GM12878 (cell line): ENCODE measurements at regions not wholly inside any gene's neighbourhood (a gene's known extent, or its start where the extent isn't known, plus 50 kb on each side); places are given as distances from the start of the nearest gene placed in this dataset.

Experiments
- ATAC-seq: fragments of 200-7000 bp; cut with Tn5 transposase; 3 replicates; pipeline ENCODE4 v1.9.1; 2020; ENCODE audit warnings: mild to moderate bottlenecking, moderate library complexity
- BruUV-seq: library from RNA; stranded (reverse); fragments of 400-500 nt; replicated peaks from 2 replicates; lab custom pipeline; 2021; lab: Mats Ljungman, UMichigan
- CTCF ChIA-PET: fragments of 300-600 bp; sonication (Branson Sonifier 250); formaldehyde crosslinking; extraction: SDS; loops from one replicate; lab custom pipeline; 2021; ENCODE audit warnings: inconsistent platforms; lab: Yijun Ruan, JAX
- POLR2A ChIA-PET: fragments of 350-600 bp; formaldehyde crosslinking; extraction: SDS; loops from one replicate; lab custom pipeline; 2021; ENCODE audit warnings: inconsistent platforms; lab: Charles Lee
- RAD21 ChIA-PET: fragments of 300-600 bp; sonication (Branson Sonifier 250); formaldehyde crosslinking; loops from one replicate; lab custom pipeline; 2023; ENCODE audit warnings: antibody characterized with exemption; ENCODE audit not compliant: unreplicated experiment; lab: Charles Lee
- SMC1A ChIA-PET: fragments of 300-600 bp; sonication (Branson Sonifier 250); formaldehyde crosslinking; loops from one replicate; lab custom pipeline; 2023; ENCODE audit not compliant: unreplicated experiment, uncharacterized antibody; lab: Charles Lee
- DNase-seq: peaks from one replicate; pipeline ENCODE4 v3.0.0-alpha.2; 2011; ENCODE audit warnings: low read depth, low spot score
- FAIRE-seq: peaks from 3 replicates; lab custom pipeline; 2011; peaks lifted over from hg19 to GRCh38; lab: Jason Lieb, UNC
- H2AFZ ChIP-seq: 2 replicates; pipeline ENCODE4 v1.6.0; 2011; ENCODE audit warnings: low read depth, low read length, control low read depth; ENCODE audit not compliant: control insufficient read depth
- H3K27ac ChIP-seq: 2 replicates; pipeline ENCODE4 v1.5.1; 2011; ENCODE audit warnings: control low read depth; ENCODE audit not compliant: control insufficient read depth, insufficient read depth
- H3K27me3 ChIP-seq, 2 experiments: replicated peaks in 1 of 2; 2 replicates each; pipeline versions ENCODE4 v1.6.0 to v1.6.1; 2011; ENCODE audit warnings: low read length in 1 of 2; ENCODE audit not compliant: control insufficient read depth in 2 of 2, insufficient read depth in 2 of 2
- H3K36me3 ChIP-seq, 2 experiments: 2 replicates each; pipeline ENCODE4 v1.5.1; 2011; ENCODE audit warnings: low read length in 1 of 2; ENCODE audit not compliant: control insufficient read depth in 2 of 2, insufficient read depth in 2 of 2
- H3K4me1 ChIP-seq: 2 replicates; pipeline ENCODE4 v1.6.1; 2011; ENCODE audit warnings: mild to moderate bottlenecking, low read length, moderate library complexity, mixed read lengths; ENCODE audit not compliant: control insufficient read depth, insufficient read depth
- H3K4me2 ChIP-seq: 2 replicates; pipeline ENCODE4 v1.6.0; 2011; ENCODE audit warnings: control low read depth; ENCODE audit not compliant: control insufficient read depth, insufficient read depth
- H3K4me3 ChIP-seq: fragments of 200-600 bp; sonication (generic); 2 replicates; pipeline ENCODE4 v1.5.1; 2016
- H3K79me2 ChIP-seq: 2 replicates; pipeline ENCODE4 v1.6.0; 2011; ENCODE audit warnings: low read length; ENCODE audit not compliant: control insufficient read depth, insufficient read depth
- H3K9ac ChIP-seq: 2 replicates; pipeline ENCODE4 v1.8.0; 2011; ENCODE audit warnings: low read length, control low read depth, mixed read lengths; ENCODE audit not compliant: control insufficient read depth, insufficient read depth
- H3K9me3 ChIP-seq: replicated peaks from 3 replicates; pipeline ENCODE4 v1.5.1; 2011; ENCODE audit warnings: mild to moderate bottlenecking, low read length; ENCODE audit not compliant: control insufficient read depth, insufficient read depth
- H4K20me1 ChIP-seq: 2 replicates; pipeline ENCODE4 v1.6.0; 2011; ENCODE audit not compliant: control insufficient read depth, insufficient read depth
- CBX3 ChIP-seq: fragments of 200-600 bp; sonication (generic); IDR thresholded peaks from 2 replicates; pipeline ENCODE4 v1.6.1; 2016; ENCODE audit warnings: low read depth, borderline replicate concordance
- HCFC1 ChIP-seq: fragments of 150-350 bp; IDR thresholded peaks from 2 replicates; pipeline ENCODE4 v1.6.1; 2014; ENCODE audit warnings: low read length
- MXI1 ChIP-seq: fragments of 150-350 bp; IDR thresholded peaks from 2 replicates; pipeline ENCODE4 v1.6.1; 2011; ENCODE audit warnings: low read depth, mild to moderate bottlenecking, inconsistent platforms, low read length, improper control_type of control experiment
- POLR2AphosphoS2 ChIP-seq: IDR thresholded peaks from 2 replicates; pipeline ENCODE4 v1.6.1; 2011; ENCODE audit warnings: low read depth, mild to moderate bottlenecking, low read length, improper control_type of control experiment, moderate library complexity
- STAT1 ChIP-seq: fragments of 450-650 bp; conservative IDR thresholded peaks from 2 replicates; pipeline ENCODE4 v1.6.1; 2014; ENCODE audit warnings: antibody characterized with exemption, mild to moderate bottlenecking
- TAF1 ChIP-seq: IDR thresholded peaks from 2 replicates; pipeline ENCODE4 v1.6.1; 2011; ENCODE audit warnings: mild to moderate bottlenecking, low read depth, low read length, borderline replicate concordance
- WGBS: methylation state at CpG from one replicate; pipeline ENCODE4 v1.1.6; 2016; ENCODE audit warnings: low lambda C conversion rate; ENCODE audit not compliant: insufficient replicate concordance, insufficient coverage; ENCODE audit errors: missing lambda C conversion rate; 5-methylcytosine and 5-hydroxymethylcytosine counted together
- in situ Hi-C: fragments of 300-500 bp; cut with MboI; formaldehyde crosslinking; loops from 9 replicates; pipeline ENCODE4 v1.14.3; 2018; ENCODE audit warnings: mixed read lengths
- intact Hi-C: fragments of 100-400 bp; cut with micrococcal nuclease; formaldehyde crosslinking; loops from one replicate; pipeline ENCODE4 v1.14.2; 2022; ENCODE audit not compliant: unreplicated experiment
- TF ChIP-seq, protein P1 (sequence below): fragments of 450-650 bp; IDR thresholded peaks from 2 replicates; pipeline ENCODE4 v1.6.1; 2016; ENCODE audit warnings: mild to moderate bottlenecking, moderate library complexity, borderline replicate concordance

- no peaks in the 10 kb centered on the region for H3K79me2 ChIP-seq
- SMC1A ChIA-PET, result no interaction called here
- no peaks in the 10 kb centered on the region for H3K4me1 ChIP-seq
- no peak for ATAC-seq
- TF ChIP-seq TAF1, result no peak
- TF ChIP-seq CBX3, result no peak
- no peak for TF ChIP-seq HCFC1
- TF ChIP-seq POLR2AphosphoS2, result no peak
- TF ChIP-seq MXI1, result no peak
- TF ChIP-seq, all 136 proteins: peak for 0
- Histone ChIP-seq H3K9me3 (no peaks in the 10 kb centered on the region), H3K9ac (no peak overlapping the region), H3K27me3 (no peaks in the 10 kb centered on the region), H3K4me2 (no peak overlapping the region), H3K36me3 (no peaks in the 10 kb centered on the region), H3K27ac (no peak overlapping the region), H2AFZ (no peak overlapping the region), H3K4me3 (no peak overlapping the region), H4K20me1 (no peaks in the 10 kb centered on the region)
- ChIA-PET CTCF (no interaction called here), POLR2A (no interaction called here), RAD21 (no interaction called here)
- FAIRE-seq (no peak), DNase-seq (no peak)
- WGBS, result 0% methylated on average over 1 of the region's 1 CpG
- in situ Hi-C loops (no loop called here), intact Hi-C loops (no loop called here)
- no TSS peak for BruUV-seq
Observed at GRCh38 chr3:182357928-182358327, 435.4 kb upstream of the ATP11B start.

DNA sequence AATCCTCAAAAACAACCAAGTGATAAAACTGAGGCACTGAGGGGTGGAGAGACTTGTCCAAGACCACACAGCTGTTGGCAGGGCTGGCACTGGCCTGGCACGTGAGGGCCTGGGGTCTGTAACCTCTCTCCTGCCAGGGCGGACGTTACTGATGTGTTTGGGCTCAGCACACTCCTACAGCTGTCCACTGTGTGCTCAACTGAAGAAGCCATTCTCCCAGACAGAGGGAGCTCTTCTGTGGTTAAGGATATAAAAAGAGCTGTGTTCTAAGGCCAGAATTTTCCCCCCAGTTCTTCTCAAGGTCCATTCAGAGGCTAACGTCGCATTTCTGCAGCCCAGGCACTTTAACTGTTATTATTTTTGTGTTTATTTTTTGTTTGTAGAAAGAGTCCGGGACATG, 429.0 kb upstream of the ATP11B start:
- no peak for DNase-seq
- H3K9ac ChIP-seq, result no peak overlapping the region
- ChIA-PET POLR2A (no interaction called here), CTCF (interaction anchor here (1.9 kb wide), 1 partner anchor 17 kb away, joined by 4 read pairs; no protein-coding TSS in a partner anchor), RAD21 (no interaction called here), SMC1A (interaction anchor here (0.7 kb wide), 1 partner anchor 73 kb away, joined by 3 read pairs; no protein-coding TSS in a partner anchor)
- H4K20me1 ChIP-seq, result no peaks in the 10 kb centered on the region
- H3K27ac ChIP-seq, result no peak overlapping the region
- intact Hi-C loops, result no loop called here
- TF ChIP-seq STAT1, result no peak
- TF ChIP-seq, protein P1, sequence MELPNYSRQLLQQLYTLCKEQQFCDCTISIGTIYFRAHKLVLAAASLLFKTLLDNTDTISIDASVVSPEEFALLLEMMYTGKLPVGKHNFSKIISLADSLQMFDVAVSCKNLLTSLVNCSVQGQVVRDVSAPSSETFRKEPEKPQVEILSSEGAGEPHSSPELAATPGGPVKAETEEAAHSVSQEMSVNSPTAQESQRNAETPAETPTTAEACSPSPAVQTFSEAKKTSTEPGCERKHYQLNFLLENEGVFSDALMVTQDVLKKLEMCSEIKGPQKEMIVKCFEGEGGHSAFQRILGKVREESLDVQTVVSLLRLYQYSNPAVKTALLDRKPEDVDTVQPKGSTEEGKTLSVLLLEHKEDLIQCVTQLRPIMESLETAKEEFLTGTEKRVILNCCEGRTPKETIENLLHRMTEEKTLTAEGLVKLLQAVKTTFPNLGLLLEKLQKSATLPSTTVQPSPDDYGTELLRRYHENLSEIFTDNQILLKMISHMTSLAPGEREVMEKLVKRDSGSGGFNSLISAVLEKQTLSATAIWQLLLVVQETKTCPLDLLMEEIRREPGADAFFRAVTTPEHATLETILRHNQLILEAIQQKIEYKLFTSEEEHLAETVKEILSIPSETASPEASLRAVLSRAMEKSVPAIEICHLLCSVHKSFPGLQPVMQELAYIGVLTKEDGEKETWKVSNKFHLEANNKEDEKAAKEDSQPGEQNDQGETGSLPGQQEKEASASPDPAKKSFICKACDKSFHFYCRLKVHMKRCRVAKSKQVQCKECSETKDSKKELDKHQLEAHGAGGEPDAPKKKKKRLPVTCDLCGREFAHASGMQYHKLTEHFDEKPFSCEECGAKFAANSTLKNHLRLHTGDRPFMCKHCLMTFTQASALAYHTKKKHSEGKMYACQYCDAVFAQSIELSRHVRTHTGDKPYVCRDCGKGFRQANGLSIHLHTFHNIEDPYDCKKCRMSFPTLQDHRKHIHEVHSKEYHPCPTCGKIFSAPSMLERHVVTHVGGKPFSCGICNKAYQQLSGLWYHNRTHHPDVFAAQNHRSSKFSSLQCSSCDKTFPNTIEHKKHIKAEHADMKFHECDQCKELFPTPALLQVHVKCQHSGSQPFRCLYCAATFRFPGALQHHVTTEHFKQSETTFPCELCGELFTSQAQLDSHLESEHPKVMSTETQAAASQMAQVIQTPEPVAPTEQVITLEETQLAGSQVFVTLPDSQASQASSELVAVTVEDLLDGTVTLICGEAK, result no peak
- in situ Hi-C loops, result no loop called here
- H3K36me3 ChIP-seq, result no peaks in the 10 kb centered on the region
- H3K4me3 ChIP-seq, result no peak overlapping the region
- 18% methylated on average over 6 of the region's 6 CpGs for WGBS
- no peak overlapping the region for H2AFZ ChIP-seq
- H3K79me2 ChIP-seq, result no peaks in the 10 kb centered on the region
- no TSS peak for BruUV-seq
- no peaks in the 10 kb centered on the region for H3K9me3 ChIP-seq
- no peaks in the 10 kb centered on the region for H3K27me3 ChIP-seq
- FAIRE-seq, result no peak
- H3K4me2 ChIP-seq, result no peak overlapping the region
- ATAC-seq, result no peak
- H3K4me1 ChIP-seq, result no peaks in the 10 kb centered on the region
